ENCODE measurements at regions not wholly inside any gene's neighbourhood (a gene's known extent, or its start where the extent isn't known, plus 50 kb on each side); places are given as distances from the start of the nearest gene placed in this dataset.
"Not testable (repeated sequence)": the region's sequence is repeated elsewhere in the genome, so short reads cannot be mapped to it uniquely, and the experiment has no call there.

- WGBS, 2 donors, result no CpG with 5 or more reads among the region's 6 CpGs
Observed at GRCh38 chr15:20084026-20084425, 457.6 kb downstream of the GOLGA6L6 start.

DNA sequence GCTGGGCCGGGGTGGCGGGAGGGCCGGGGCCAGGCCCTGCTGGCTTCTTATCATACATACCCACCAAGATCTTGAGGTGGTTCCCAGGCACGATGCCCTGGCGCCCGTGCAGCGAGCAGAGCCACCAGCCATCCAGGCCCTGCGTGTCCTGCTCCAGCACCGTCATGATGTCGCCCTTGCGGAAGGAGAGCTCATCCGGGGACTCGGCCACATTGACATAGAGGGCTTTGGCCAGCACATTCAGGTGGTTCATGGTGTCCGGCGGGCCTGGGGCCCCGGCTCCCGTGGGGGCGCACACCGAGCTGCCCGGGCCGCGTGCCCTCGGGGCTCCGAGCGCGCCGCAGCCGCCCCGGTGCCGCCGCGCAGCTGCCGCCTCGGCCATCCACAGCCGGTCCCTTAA is 467.5 kb downstream of the GOLGA6L6 start:
- H3K9me3 ChIP-seq; H3K36me3 ChIP-seq; H3K4me1 ChIP-seq; H3K4me3 ChIP-seq; H3K27ac ChIP-seq; H3K27me3 ChIP-seq; DNase-seq (ENCODE audit: low spot score in 2 of 2): not testable (repeated sequence)
- 90% methylated on average over 6 to 10 of the region's 35 CpGs for WGBS, 2 donors

More at GRCh38 chr15:20084026-20084425, 457.6 kb downstream of the GOLGA6L6 start:
- not testable (repeated sequence) for H3K9me3 ChIP-seq; H3K4me1 ChIP-seq; H3K27ac ChIP-seq; H3K27me3 ChIP-seq; H3K4me3 ChIP-seq; DNase-seq (ENCODE audit: low spot score in 2 of 2); H3K36me3 ChIP-seq

DNA sequence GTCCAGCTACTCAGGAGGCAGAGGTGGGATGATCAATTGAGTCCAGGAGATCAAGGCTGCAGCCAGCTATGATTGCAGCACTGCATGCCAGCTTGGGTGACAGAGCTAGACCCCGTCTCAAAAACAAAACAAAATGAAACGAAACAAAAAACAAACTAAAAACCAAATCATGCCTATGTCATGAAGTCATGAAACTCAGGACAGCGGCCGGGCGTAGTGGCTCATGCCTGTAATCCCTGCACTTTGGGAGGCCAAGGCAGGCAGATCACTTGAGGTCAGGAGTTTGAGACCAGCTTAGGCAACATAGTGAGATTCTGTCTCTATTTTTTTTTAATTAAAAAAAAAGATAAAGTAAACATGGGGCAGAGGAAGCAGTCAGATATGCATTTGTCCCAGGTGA is 472.6 kb downstream of the GOLGA6L6 start:
- H3K9me3 ChIP-seq; DNase-seq (ENCODE audit: low spot score in 2 of 2); H3K4me3 ChIP-seq; H3K27me3 ChIP-seq; H3K27ac ChIP-seq; H3K36me3 ChIP-seq; H3K4me1 ChIP-seq: not testable (repeated sequence)
- WGBS, 2 donors, result 67 to 91% methylated on average over 3 to 4 of the region's 5 CpGs

GRCh38 chr15:20066173-20066572 is 475.4 kb downstream of the GOLGA6L6 start:
- not testable (repeated sequence) for H3K27me3 ChIP-seq; H3K4me1 ChIP-seq; DNase-seq (ENCODE audit: low spot score in 2 of 2); H3K9me3 ChIP-seq; H3K27ac ChIP-seq; H3K4me3 ChIP-seq; H3K36me3 ChIP-seq
- 47 to 53% methylated on average over 2 of the region's 5 CpGs for WGBS, 2 donors

DNA sequence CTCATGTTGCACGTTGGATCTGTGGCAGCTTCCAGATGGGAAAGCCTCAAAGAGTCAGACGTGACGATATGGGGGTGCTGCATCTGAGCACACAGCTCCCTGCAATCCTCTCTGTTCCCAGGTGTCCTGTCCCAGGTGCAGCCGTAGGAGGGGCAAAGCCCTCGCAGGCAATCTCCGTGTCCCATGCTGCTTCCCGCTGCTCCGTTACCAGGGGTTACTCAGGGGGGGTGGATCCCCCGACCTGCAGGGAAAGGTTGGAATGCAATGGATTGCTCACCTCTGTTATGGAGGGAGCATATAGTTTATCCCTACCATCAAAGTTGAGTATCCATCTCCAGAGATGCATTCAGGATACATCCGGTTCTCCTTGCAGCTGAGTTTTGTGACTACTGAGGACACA is 476.1 kb downstream of the GOLGA6L6 start:
- not testable (repeated sequence) for H3K4me1 ChIP-seq; H3K27ac ChIP-seq; H3K27me3 ChIP-seq; H3K9me3 ChIP-seq; H3K4me3 ChIP-seq; DNase-seq (ENCODE audit: low spot score in 2 of 2); H3K36me3 ChIP-seq
- WGBS, 2 donors, result 88 to 91% methylated on average over 5 to 7 of the region's 10 CpGs

GRCh38 chr15:20063167-20063566 is 478.4 kb downstream of the GOLGA6L6 start:
- H3K4me1 ChIP-seq; H3K36me3 ChIP-seq; H3K27ac ChIP-seq; H3K4me3 ChIP-seq; DNase-seq (ENCODE audit: low spot score in 2 of 2); H3K27me3 ChIP-seq; H3K9me3 ChIP-seq: not testable (repeated sequence)
- 70 to 77% methylated on average over 7 of the region's 7 CpGs for WGBS, 2 donors

- H3K27me3 ChIP-seq, result not testable (repeated sequence)
- WGBS, 2 donors, result 84 to 88% methylated on average over 7 to 12 of the region's 13 CpGs
Observed at GRCh38 chr15:20060838-20061237, 480.8 kb downstream of the GOLGA6L6 start.

DNA sequence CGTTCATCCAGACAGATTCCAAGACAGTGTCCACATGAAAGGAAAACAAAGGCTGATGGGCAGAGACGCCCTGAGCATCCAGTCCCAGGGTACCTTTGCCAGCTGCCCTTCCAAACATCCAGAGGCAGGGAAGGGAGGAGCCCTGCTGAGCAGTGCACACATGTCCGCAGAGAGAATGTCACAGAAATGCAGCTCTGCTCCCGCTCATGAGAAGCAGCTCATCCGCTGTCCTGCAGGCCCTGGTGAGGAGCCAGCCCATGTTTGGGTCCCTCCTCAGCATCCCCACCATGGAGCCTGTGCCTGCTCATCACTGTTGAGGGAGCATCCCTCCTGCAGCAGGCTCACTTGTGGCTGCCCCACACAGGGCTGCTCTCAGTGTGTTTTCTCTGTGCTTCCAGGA is 484.7 kb downstream of the GOLGA6L6 start:
- not testable (repeated sequence) for DNase-seq (ENCODE audit: low spot score in 2 of 2); H3K27me3 ChIP-seq; H3K36me3 ChIP-seq; H3K27ac ChIP-seq; H3K9me3 ChIP-seq; H3K4me1 ChIP-seq; H3K4me3 ChIP-seq
- 73 to 75% methylated on average over 3 to 5 of the region's 5 CpGs for WGBS, 2 donors

More at GRCh38 chr15:20060838-20061237, 480.8 kb downstream of the GOLGA6L6 start:
- H3K4me1 ChIP-seq; H3K27ac ChIP-seq; DNase-seq (ENCODE audit: low spot score in 2 of 2); H3K36me3 ChIP-seq; H3K4me3 ChIP-seq; H3K9me3 ChIP-seq: not testable (repeated sequence)

GRCh38 chr15:20055921-20056320 is 485.7 kb downstream of the GOLGA6L6 start:
- H3K9me3 ChIP-seq; DNase-seq (ENCODE audit: low spot score in 2 of 2); H3K27me3 ChIP-seq; H3K4me1 ChIP-seq; H3K36me3 ChIP-seq; H3K27ac ChIP-seq; H3K4me3 ChIP-seq: not testable (repeated sequence)
- WGBS, 2 donors, result 67 to 71% methylated on average over 3 to 5 of the region's 5 CpGs

GRCh38 chr15:20048189-20048588 is 493.4 kb downstream of the GOLGA6L6 start:
- not testable (repeated sequence) for H3K9me3 ChIP-seq; H3K36me3 ChIP-seq; H3K4me3 ChIP-seq; H3K4me1 ChIP-seq; H3K27ac ChIP-seq; DNase-seq (ENCODE audit: low spot score in 2 of 2); H3K27me3 ChIP-seq
- WGBS, 2 donors, result 71 to 89% methylated on average over 7 to 12 of the region's 16 CpGs

DNA sequence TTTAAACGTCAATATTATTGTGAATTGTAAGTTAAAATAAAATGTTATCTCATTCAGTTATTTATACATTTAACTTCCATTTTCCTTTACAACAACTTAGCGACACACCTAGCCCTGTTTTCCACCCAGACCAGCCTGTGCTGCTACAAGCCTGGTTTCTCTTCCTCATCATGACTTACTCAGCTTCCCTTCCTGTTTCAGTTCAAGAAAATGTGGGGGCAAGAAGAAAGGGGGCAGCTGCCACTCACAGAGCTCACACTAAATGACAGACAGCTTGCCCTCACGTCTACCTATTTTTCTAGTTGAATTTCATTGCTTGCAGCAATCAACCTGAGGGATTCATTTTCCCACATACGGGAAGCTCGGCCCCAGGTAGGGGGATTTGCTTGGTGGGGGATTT is 496.4 kb downstream of the GOLGA6L6 start:
- H3K9me3 ChIP-seq; H3K4me1 ChIP-seq; H3K4me3 ChIP-seq; H3K36me3 ChIP-seq; DNase-seq (ENCODE audit: low spot score in 2 of 2); H3K27me3 ChIP-seq; H3K27ac ChIP-seq: not testable (repeated sequence)
- whole genome bisulfite sequencing, 2 donors, result no CpG with 5 or more reads among the region's 5 CpGs

DNA sequence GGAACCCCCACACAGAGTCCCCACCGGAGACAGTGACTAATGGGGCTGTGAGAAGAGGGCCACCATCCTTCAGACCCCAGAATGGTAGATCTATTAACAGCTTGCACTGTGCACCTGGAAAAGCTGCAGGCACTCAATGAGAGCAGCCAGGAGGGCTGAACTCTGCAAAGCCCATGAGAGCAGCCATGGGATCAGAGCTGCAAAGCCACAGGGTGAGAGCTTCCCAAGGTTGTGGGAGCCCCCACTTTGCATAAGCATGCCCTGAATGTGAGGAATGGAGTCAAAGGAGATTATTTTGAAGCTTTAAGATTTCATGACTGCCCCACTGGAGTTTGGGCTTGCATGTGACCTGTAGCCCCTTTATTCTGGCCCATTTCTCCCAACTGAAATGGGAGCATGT is 500.9 kb downstream of the GOLGA6L6 start:
- DNase-seq (ENCODE audit: low spot score in 2 of 2); H3K4me3 ChIP-seq; H3K4me1 ChIP-seq; H3K27me3 ChIP-seq; H3K9me3 ChIP-seq; H3K36me3 ChIP-seq; H3K27ac ChIP-seq: not testable (repeated sequence)
- no CpG with 5 or more reads among the region's 1 CpG for WGBS, 2 donors

DNA sequence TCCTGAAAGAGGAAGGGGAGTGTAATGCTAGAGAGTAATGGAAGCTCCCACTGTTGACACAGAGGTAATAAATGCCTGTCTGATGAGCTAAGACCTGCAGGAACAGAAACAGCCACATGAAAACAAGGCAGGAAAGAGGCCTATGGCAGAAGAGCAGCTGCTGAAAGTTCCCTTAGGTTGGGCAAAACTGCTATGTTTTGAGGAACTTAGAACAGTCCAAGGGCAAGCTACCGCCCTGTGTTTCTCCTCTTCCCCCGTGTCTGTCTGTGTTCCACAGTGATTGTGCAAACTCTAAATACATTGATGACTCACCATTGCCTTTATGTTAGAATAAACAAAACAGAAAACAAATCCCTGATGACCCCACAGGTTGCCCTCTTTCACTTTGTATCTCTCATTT is 516.6 kb downstream of the GOLGA6L6 start:
- H3K27ac ChIP-seq; H3K4me1 ChIP-seq; H3K27me3 ChIP-seq; H3K4me3 ChIP-seq; H3K9me3 ChIP-seq; DNase-seq (ENCODE audit: low spot score in 2 of 2); H3K36me3 ChIP-seq: not testable (repeated sequence)
- no CpG with 5 or more reads among the region's 2 CpGs for WGBS, 2 donors

- not testable (repeated sequence) for H3K36me3 ChIP-seq; H3K27ac ChIP-seq; H3K4me1 ChIP-seq; H3K27me3 ChIP-seq; H3K4me3 ChIP-seq; DNase-seq (ENCODE audit: low spot score in 2 of 2); H3K9me3 ChIP-seq
- WGBS, 2 donors, result 64 to 67% methylated on average over 1 of the region's 6 CpGs
Observed at GRCh38 chr15:20022349-20022748, 519.3 kb downstream of the GOLGA6L6 start.

GRCh38 chr15:20021351-20021750 is 520.2 kb downstream of the GOLGA6L6 start:
- not testable (repeated sequence) for H3K27me3 ChIP-seq; H3K9me3 ChIP-seq; DNase-seq (ENCODE audit: low spot score in 2 of 2); H3K4me3 ChIP-seq; H3K4me1 ChIP-seq; H3K27ac ChIP-seq; H3K36me3 ChIP-seq
- WGBS, 2 donors, result no CpG with 5 or more reads among the region's 7 CpGs
